GM12892 (cell line): ENCODE measurements at regions not wholly inside any gene's neighbourhood (a gene's known extent, or its start where the extent isn't known, plus 50 kb on each side); places are given as distances from the start of the nearest gene placed in this dataset.
"Not testable (repeated sequence)": the region's sequence is repeated elsewhere in the genome, so short reads cannot be mapped to it uniquely, and the experiment has no call there.

Experiments used
- DNase-seq: peaks from one replicate; pipeline ENCODE4 v3.0.0; 2011; ENCODE audit not compliant: insufficient read length
- FAIRE-seq: peaks from 2 replicates; lab custom pipeline; 2011; peaks lifted over from hg19 to GRCh38; lab: Jason Lieb, UNC
- POLR2A ChIP-seq: IDR thresholded peaks from 2 replicates; pipeline ENCODE4 v1.6.1; 2011; ENCODE audit warnings: low read depth, low read length, control low read depth
- POLR2AphosphoS5 ChIP-seq: IDR thresholded peaks from 2 replicates; pipeline ENCODE4 v1.6.1; 2011; ENCODE audit warnings: low read depth, low read length, control low read depth
- TAF1 ChIP-seq: IDR thresholded peaks from 2 replicates; pipeline ENCODE4 v1.6.1; 2011; ENCODE audit warnings: low read depth, mild to moderate bottlenecking, control low read depth, low read length, borderline replicate concordance

DNA sequence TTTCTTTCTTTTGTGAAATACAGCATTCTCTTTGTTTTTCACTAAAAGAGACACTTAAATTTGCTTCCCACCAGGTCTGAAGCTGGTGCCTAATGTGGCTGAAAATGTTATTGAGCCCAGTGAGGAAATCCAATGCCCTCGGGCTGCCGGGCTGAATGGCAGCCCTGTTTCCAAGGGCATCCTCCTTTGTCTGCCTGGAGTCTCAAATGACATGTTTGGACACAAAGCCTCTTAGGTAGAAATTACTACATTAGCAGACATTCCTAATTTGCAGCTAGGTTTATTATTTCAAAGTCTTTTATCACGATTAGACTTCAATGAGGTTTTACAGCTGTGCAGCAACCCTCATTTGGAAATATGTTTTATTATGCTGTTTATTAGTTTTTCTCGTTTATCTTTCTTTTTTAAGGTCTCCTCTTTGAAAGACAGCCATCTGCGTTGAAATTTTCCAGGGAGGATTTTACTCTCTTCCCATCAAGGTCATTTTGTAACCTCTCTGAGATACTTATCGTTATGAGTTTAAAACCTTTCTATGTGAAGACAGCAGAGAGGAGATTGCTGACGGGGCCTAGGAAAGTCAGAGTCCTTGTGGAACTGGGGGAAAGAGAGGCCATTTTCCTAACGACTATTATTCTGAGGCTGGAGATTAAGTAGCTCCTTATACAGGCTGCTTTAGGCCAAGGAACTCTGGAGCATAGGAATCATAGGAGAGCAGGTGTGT lies 59.0 kb upstream of the ZNF532 start:
- FAIRE-seq (no peak), DNase-seq (no peak)
- TF ChIP-seq POLR2AphosphoS5 (no peak), POLR2A (no peak), TAF1 (no peak)

DNA sequence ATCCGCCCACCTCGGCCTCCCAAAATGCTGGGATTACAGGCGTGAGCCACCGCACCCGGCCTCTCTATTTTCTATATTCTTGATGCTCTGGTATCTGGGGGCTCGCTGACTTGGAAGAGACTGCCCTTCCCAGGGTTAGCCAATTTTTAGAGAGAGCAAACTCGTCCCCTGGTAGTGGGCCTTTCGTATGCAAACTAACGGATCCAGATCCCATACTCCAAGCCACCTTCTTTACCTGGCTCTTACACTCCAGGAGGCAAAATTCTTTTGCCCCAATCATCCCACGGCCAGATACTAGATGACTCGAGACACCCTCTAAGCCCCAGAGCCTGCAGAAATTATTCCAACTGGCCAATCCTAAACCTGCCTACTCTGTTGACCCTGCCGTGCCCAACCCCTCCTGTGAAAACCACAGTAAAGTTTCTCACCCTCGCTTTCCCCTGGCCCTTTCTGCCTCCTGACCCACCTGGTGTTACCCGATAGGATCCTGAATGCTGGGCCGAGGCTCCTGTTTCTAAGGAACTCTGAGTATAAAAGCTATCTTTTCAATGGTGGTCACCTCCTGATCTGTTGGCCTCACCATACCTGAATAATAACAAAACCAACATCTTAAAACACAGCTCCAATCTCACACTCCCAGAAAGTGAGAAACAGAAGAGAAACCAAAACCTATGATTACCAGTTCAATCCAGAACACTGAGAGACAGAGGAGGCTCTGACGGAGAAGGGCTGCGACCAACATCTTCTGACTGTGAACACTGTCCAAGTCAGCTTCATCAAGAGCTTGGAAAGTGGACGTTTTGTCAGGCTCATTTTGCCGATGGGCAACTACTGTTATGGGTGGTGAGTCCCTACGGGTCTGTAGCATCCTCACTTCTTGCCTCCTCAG lies 57.6 kb upstream of the ZNF532 start:
- TF ChIP-seq TAF1 (no peak), POLR2A (no peak), POLR2AphosphoS5 (no peak)
- DNase-seq, result peak; percentile 33
- peak; percentile 33 for FAIRE-seq

DNA sequence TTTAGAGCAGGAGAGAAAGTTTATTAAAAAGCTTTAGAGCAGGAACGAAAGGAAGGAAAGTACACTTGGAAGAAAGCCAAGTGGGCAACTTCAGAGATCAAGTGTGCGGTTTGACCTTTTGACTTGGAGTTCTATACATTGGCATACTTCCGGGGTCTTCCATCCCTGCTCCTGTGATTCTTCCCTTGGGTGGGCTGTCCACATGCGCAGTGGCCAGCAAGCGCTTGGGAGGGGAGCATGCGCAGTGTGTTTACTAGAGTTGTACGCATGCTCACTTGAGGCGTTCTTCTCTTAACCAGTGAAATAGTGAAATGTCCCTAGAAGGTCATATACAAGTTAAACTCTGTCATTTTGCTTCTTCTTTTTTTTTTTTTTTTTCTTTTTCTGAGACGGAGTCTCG lies 56.9 kb upstream of the ZNF532 start:
- DNase-seq, result no peak
- no peak for TF ChIP-seq POLR2A
- TF ChIP-seq TAF1, result no peak
- TF ChIP-seq POLR2AphosphoS5, result no peak
- FAIRE-seq, result no peak

DNA sequence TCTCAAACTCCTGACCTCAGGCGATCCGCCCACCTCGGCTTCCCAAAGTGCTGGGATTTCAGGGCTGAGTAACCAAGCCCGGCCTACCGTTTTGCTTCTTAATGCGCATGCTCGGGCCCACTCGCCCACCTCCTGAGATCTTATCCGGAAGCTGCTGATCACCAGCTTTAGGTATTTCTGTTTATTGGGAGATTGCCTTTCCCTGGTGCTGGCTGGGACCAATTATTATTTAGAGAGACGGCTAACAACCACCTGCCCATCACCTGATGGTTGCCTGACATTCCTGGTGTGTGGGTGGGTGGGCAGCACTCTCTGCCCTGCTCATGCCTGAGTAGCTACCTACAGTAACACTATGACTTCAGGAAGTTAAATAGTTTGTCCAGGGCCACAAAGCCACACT lies 56.3 kb upstream of the ZNF532 start:
- DNase-seq, result no peak
- no peak for FAIRE-seq
- TF ChIP-seq TAF1, result no peak
- no peak for TF ChIP-seq POLR2AphosphoS5

DNA sequence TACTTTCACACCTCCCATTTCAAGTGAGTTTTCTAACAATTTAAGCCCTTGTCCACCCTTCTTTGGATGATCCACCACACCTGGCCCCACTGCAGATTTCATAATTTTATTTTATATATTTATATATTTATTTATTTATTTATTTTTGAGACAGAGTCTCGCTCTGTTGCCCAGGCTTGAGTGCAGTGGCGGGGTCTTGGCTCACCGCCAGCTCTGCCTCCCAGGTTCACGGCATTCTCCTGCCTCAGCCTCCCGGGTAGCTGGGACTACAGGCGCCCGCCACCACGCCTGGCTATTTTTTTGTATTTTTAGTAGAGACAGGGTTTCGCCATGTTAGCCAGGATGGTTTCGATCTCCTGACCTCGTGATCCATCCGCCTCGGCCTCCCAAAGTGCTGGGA lies 52.8 kb upstream of the ZNF532 start:
- not testable (repeated sequence) for DNase-seq, FAIRE-seq

DNA sequence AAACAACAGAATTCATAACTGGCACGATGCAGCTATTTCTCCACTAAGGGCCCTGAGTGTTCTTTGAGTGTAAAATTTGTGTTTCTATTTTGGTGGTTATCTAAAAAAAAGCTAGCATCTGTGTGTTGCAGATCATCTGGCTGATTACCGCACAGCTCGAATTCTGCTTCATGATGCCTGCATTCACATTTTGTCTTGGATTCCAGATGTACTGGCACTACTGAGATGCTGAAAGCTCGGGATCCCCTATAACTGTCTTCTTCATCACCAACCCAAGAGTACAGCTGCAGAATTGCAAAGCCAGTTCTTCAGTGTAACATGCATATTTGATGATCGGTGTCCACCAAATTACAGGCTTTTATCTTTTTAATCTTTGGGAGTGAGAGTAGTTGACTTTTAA lies 51.6 kb upstream of the ZNF532 start:
- FAIRE-seq (no peak), DNase-seq (no peak)
- TF ChIP-seq TAF1 (no peak), POLR2AphosphoS5 (no peak), POLR2A (no peak)

DNA sequence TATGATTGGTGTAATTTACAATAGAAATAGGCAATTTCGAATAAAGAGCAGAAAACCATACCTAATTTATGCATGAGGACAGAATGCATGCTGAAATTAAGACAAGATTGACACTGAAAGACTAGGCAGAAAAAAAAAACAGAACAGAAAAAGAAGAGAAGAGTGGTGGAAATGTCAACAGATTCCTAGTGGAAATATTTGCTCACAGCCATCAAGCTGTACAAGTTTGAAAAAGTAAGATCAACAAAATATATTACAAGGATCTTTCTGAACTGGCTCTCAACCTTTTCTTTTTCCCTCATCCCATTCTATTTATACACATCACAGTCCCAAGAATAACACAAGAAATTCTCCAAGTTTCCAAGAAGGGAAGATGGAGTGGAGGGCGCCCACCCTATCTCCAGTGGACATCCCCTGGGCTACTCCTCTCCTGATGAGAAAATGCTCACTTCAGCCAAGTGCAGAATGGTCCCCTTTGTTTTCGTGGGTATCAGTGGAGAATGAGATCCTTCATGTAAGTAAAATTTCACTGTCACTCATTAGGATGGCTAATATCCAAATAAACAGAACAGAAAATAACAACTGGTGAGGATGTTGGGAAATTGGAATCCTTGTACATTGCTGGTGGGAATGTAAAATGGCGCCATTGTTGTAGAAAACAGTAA lies 51.0 kb upstream of the ZNF532 start:
- TF ChIP-seq POLR2AphosphoS5 (no peak), TAF1 (no peak), POLR2A (no peak)
- no peak for DNase-seq
- FAIRE-seq, result no peak

DNA sequence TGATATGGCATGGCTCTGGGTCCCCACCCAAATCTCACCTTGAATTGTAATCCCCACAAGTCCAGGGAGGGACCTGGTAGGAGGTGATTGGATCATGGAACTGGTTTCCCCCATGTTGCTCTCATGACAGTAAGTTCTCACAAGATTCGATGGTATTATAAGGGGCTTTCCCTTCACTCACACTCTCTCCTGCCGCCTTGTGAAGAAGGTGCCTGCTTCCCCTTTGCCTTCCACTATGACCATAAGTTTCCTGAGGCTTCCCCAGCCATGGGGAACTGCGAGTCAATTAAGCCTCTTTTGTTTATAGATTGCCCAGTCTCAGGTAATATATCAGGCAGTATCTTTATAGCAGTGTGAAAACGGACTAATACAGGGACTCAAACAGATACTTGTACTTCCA lies 50.4 kb upstream of the ZNF532 start:
- TF ChIP-seq TAF1 (no peak), POLR2AphosphoS5 (no peak), POLR2A (no peak)
- no peak for FAIRE-seq
- no peak for DNase-seq
